HK-2 (cell line): ENCODE measurements at regions not wholly inside any gene's neighbourhood (a gene's known extent, or its start where the extent isn't known, plus 50 kb on each side); places are given as distances from the start of the nearest gene placed in this dataset.
"Not testable (repeated sequence)": the region's sequence is repeated elsewhere in the genome, so short reads cannot be mapped to it uniquely, and the experiment has no call there.

Source experiments
- DNase-seq: peaks from one replicate; pipeline ENCODE4 v3.0.0-alpha.2; 2018; ENCODE audit not compliant: unreplicated experiment

DNA sequence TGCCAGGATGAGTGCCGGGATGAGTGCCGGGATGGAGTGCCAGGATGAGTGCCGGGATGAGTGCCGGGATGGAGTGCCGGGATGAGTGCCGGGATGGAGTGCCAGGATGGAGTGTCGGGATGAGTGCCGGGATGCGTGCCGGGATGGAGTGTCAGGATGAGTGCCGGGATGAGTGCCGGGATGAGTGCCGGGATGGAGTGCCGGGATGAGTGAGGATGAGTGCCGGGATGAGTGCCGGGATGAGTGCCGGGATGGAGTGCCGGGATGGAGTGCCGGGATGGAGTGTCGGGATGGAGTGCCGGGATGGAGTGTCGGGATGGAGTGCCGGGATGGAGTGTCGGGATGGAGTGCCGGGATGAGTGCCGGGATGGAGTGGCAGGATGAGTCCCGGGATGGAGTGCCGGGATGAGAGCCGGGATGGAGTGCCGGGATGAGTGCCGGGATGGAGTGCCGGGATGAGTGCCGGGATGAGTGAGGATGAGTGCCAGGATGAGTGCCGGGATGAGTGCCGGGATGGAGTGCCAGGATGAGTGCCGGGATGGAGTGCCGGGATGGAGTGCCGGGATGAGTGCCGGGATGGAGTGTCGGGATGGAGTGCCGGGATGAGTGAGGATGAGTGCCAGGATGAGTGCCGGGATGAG, 52.1 kb upstream of the HELT start:
- DNase-seq, result not testable (repeated sequence)

DNA sequence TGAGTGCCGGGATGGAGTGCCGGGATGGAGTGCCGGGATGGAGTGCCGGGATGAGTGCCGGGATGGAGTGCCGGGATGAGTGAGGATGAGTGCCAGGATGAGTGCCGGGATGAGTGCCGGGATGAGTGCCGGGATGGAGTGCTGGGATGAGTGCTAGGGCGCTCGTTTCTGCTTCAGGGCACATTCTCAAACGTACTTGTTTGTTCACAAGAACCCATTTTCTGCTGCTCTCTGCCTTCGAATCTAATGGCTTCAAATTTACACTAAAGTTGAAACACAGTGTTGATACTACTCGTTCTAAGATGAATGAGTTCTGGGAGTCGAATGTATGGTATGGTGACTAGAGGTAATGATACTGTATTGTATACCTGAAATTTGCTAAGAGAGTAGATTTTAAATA, 50.6 kb upstream of the HELT start:
- DNase-seq, result not testable (repeated sequence)

DNA sequence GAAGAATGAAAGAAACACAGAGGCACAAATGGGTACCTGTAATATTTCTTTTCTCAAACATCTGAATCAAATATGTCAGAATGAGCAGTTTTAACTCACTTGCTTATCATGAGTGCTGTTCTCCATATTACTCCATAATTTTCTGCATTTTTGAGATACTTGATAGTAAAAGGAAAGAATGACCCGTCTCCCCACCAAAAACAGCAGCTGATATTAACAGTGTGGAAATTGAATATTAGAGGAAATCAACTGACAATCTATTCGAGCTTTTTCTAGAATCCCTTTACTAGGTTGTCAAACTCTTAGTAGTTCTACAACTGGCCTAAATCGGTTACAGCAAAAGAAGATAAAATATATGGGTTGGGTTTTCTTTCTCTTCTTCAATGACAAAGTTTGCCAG, 49.9 kb upstream of the HELT start:
- no peak for DNase-seq
